Keratinocyte (primary cell): ENCODE measurements at regions not wholly inside any gene's neighbourhood (a gene's known extent, or its start where the extent isn't known, plus 50 kb on each side); places are given as distances from the start of the nearest gene placed in this dataset.

ENCODE experiments used
- DNase-seq: peaks from one replicate; pipeline ENCODE4 v3.0.0-alpha.2; 2011; ENCODE audit warnings: low read depth, missing footprints, low spot score
- FAIRE-seq: peaks from 2 replicates; lab custom pipeline; 2011; peaks lifted over from hg19 to GRCh38; lab: Jason Lieb, UNC
- H2AFZ ChIP-seq: 2 replicates; pipeline ENCODE4 v1.6.0; 2012; ENCODE audit warnings: low read length, control low read depth, inconsistent platforms; ENCODE audit not compliant: control insufficient read depth
- H3K27ac ChIP-seq: 2 replicates; pipeline ENCODE4 v1.5.1; 2011; ENCODE audit warnings: low read length; ENCODE audit not compliant: control insufficient read depth, insufficient read depth
- H3K27me3 ChIP-seq: 3 replicates; pipeline ENCODE4 v1.6.0; 2011; ENCODE audit warnings: low read length; ENCODE audit not compliant: control insufficient read depth, insufficient read depth; ENCODE audit errors: extremely low read depth
- H3K36me3 ChIP-seq, 2 experiments: 2 replicates in 1 of 2; 3 replicates in 1 of 2; pipeline ENCODE4 v1.5.1; 2011; ENCODE audit warnings: low read length in 2 of 2, mild to moderate bottlenecking in 1 of 2; ENCODE audit not compliant: control insufficient read depth in 2 of 2, insufficient read depth in 2 of 2; ENCODE audit errors: extremely low read depth in 1 of 2
- H3K4me1 ChIP-seq: 3 replicates; pipeline ENCODE4 v1.5.1; 2011; ENCODE audit warnings: low read length; ENCODE audit not compliant: control insufficient read depth, insufficient read depth; ENCODE audit errors: extremely low read depth
- H3K4me2 ChIP-seq: 3 replicates; pipeline ENCODE4 v1.6.0; 2011; ENCODE audit warnings: low read depth, low read length; ENCODE audit not compliant: control insufficient read depth, insufficient read depth; ENCODE audit errors: extremely low read depth
- H3K4me3 ChIP-seq, 3 experiments: fragments of 200-600 bp in 1 of 3; sonication (generic) in 1 of 3; 2 replicates in 2 of 3; 3 replicates in 1 of 3; pipeline ENCODE4 v1.5.1; 2011 to 2016; ENCODE audit warnings: low read length in 3 of 3, mild to moderate bottlenecking in 3 of 3, control low read depth in 2 of 3, inconsistent platforms in 1 of 3, low read depth in 1 of 3, mixed read lengths in 1 of 3, mixed run types in 1 of 3, moderate library complexity in 1 of 3; ENCODE audit not compliant: control insufficient read depth in 2 of 3, insufficient read depth in 2 of 3; ENCODE audit errors: extremely low read depth in 1 of 3
- H3K79me2 ChIP-seq: 2 replicates; pipeline ENCODE4 v1.6.0; 2012; ENCODE audit warnings: low read length; ENCODE audit not compliant: control insufficient read depth, insufficient read depth
- H3K9ac ChIP-seq: 3 replicates; pipeline ENCODE4 v1.6.0; 2011; ENCODE audit warnings: low read length; ENCODE audit not compliant: control insufficient read depth, insufficient read depth; ENCODE audit errors: extremely low read depth
- H3K9me1 ChIP-seq: 3 replicates; pipeline ENCODE4 v1.6.0; 2011; ENCODE audit warnings: low read length; ENCODE audit not compliant: control insufficient read depth, insufficient read depth; ENCODE audit errors: extremely low read depth
- H3K9me3 ChIP-seq: 2 replicates; pipeline ENCODE4 v1.5.1; 2012; ENCODE audit warnings: low read depth, low read length; ENCODE audit not compliant: control insufficient read depth
- H4K20me1 ChIP-seq: 3 replicates; pipeline ENCODE4 v1.6.0; 2011; ENCODE audit warnings: low read length; ENCODE audit not compliant: control insufficient read depth, insufficient read depth; ENCODE audit errors: extremely low read depth
- CTCF ChIP-seq, 3 experiments: IDR thresholded peaks in 1 of 3; conservative IDR thresholded peaks in 1 of 3; optimal IDR thresholded peaks in 1 of 3; 2 replicates in 2 of 3; 3 replicates in 1 of 3; pipeline versions ENCODE3 to v1.5.1; 2011; ENCODE audit warnings: low read length in 3 of 3, mild to moderate bottlenecking in 3 of 3, moderate library complexity in 2 of 3, control low read depth in 1 of 3, inconsistent platforms in 1 of 3; ENCODE audit not compliant: insufficient read depth in 2 of 3; ENCODE audit errors: extremely low read depth in 1 of 3
- EZH2 ChIP-seq: IDR thresholded peaks from one replicate; pipeline ENCODE4 v1.6.1; 2012; ENCODE audit warnings: inconsistent platforms, mild to moderate bottlenecking, low read length, moderate library complexity
- dilution Hi-C: fragments of 300-500 bp; cut with MboI; formaldehyde crosslinking; loops from one replicate; pipeline ENCODE4 v1.7.0; 2020; ENCODE audit warnings: low sequenced_read_pairs; ENCODE audit not compliant: extremely low pct_ligation_motif_present

GRCh38 chr9:3758816-3759576, 233.2 kb upstream of the RFX3 start:
- peaks cover 14% of the 10 kb centered on the region for H3K4me1 ChIP-seq
- H3K27ac ChIP-seq = no peak overlapping the region
- no peak for DNase-seq
- no peak overlapping the region for H2AFZ ChIP-seq
- no peak for FAIRE-seq
- dilution Hi-C loops = no loop called here
- no peaks in the 10 kb centered on the region for H3K36me3 ChIP-seq
- H3K9me1 ChIP-seq = no peaks in the 10 kb centered on the region
- no peak overlapping the region for H3K4me3 ChIP-seq
- H3K9me3 ChIP-seq = no peaks in the 10 kb centered on the region
- H3K79me2 ChIP-seq = no peaks in the 10 kb centered on the region
- no peak overlapping the region for H3K9ac ChIP-seq
- no peak for TF ChIP-seq EZH2
- no peak for TF ChIP-seq CTCF (optimal IDR thresholded peaks at IDR 0.05 in 1 of 3, IDR thresholded peaks at IDR 0.05 in 1 of 3, conservative IDR thresholded peaks at IDR 0.05 in 1 of 3; ENCODE audit: extremely low read depth in 1 of 3, insufficient read depth in 2 of 3, low read length in 3 of 3)
- no peak overlapping the region for H3K4me2 ChIP-seq
- H4K20me1 ChIP-seq = no peaks in the 10 kb centered on the region
- H3K27me3 ChIP-seq = no peaks in the 10 kb centered on the region

GRCh38 chr9:3756071-3756470, 230.3 kb upstream of the RFX3 start:
- Histone ChIP-seq H3K9ac (no peak overlapping the region), H3K4me2 (no peak overlapping the region), H3K4me3 (no peak overlapping the region), H3K36me3 (no peaks in the 10 kb centered on the region), H3K4me1 (peaks cover 23% of the 10 kb centered on the region), H3K79me2 (no peaks in the 10 kb centered on the region), H3K9me3 (no peaks in the 10 kb centered on the region), H3K27me3 (no peaks in the 10 kb centered on the region), H3K27ac (no peak overlapping the region), H3K9me1 (no peaks in the 10 kb centered on the region), H2AFZ (no peak overlapping the region), H4K20me1 (no peaks in the 10 kb centered on the region)
- TF ChIP-seq EZH2 (no peak), CTCF (optimal IDR thresholded peaks at IDR 0.05 in 1 of 3, IDR thresholded peaks at IDR 0.05 in 1 of 3, conservative IDR thresholded peaks at IDR 0.05 in 1 of 3; ENCODE audit: extremely low read depth in 1 of 3, insufficient read depth in 2 of 3, low read length in 3 of 3) (no peak)
- FAIRE-seq (no peak), DNase-seq (no peak)
- dilution Hi-C loops = no loop called here
